GDM1 (cell line): ENCODE measurements at regions not wholly inside any gene's neighbourhood (a gene's known extent, or its start where the extent isn't known, plus 50 kb on each side); places are given as distances from the start of the nearest gene placed in this dataset.
"Not testable (repeated sequence)": the region's sequence is repeated elsewhere in the genome, so short reads cannot be mapped to it uniquely, and the experiment has no call there.

ENCODE experiments used
- DNase-seq: peaks from one replicate; lab custom pipeline; 2025; lab: John Stamatoyannopoulos, UW

DNA sequence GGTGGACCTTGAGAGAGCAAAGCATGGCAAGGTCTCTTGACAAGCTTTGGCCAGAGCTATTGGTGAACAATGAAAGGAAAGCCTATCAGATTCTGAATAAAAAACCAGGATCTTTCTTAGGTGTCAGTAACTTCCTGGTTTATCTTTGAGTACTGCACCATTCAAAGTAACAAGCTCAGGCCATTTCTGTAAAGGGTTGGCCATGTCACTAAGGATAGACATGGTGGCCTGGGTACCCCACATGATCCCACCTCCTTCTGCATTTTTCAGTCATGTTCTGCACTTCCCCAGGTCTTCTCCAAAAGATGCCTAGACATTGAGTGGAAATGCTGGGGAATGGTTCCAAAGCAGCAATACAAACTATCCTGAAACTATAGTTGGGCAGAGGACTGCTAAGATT is 242.0 kb downstream of the ARHGAP12 start:
- no peak for DNase-seq

DNA sequence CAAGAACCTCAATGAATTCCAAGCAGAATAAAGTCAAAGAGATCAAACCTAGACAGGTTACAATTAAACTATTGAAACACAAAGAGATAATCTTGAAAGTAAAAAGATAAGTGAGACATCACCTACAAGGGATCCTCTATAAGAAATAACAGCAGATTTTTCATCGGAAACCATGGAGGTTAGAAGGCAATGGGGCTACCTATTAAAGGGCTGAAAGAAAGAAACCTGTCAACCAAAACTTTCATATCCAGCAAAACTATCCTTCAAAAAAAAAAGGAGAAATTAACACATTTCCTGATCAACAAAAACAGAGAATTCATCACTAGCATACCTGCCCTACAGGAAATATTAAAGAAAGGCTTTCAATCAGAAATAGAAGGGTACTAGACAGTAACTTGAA is 244.9 kb downstream of the ARHGAP12 start:
- DNase-seq: no peak

DNA sequence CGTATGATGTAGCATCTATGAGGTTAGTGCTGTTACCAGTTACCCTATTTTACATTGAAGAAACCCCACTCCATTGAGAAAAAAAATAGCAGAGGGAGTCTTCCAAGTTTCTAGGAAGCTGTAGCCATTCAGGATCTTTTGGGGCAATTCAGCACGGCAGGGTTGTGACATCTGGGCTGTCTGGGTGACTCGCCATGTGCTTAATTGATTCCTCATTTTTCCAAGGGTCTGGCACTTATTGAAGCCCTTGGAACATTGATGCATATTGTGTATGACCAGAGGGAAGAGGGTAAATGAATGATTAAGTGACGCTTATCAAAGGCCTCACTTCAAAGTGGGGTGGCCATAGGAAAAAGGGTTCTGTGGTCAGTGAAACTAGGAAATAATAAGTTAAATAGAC is 248.7 kb downstream of the ARHGAP12 start:
- DNase-seq: no peak

DNA sequence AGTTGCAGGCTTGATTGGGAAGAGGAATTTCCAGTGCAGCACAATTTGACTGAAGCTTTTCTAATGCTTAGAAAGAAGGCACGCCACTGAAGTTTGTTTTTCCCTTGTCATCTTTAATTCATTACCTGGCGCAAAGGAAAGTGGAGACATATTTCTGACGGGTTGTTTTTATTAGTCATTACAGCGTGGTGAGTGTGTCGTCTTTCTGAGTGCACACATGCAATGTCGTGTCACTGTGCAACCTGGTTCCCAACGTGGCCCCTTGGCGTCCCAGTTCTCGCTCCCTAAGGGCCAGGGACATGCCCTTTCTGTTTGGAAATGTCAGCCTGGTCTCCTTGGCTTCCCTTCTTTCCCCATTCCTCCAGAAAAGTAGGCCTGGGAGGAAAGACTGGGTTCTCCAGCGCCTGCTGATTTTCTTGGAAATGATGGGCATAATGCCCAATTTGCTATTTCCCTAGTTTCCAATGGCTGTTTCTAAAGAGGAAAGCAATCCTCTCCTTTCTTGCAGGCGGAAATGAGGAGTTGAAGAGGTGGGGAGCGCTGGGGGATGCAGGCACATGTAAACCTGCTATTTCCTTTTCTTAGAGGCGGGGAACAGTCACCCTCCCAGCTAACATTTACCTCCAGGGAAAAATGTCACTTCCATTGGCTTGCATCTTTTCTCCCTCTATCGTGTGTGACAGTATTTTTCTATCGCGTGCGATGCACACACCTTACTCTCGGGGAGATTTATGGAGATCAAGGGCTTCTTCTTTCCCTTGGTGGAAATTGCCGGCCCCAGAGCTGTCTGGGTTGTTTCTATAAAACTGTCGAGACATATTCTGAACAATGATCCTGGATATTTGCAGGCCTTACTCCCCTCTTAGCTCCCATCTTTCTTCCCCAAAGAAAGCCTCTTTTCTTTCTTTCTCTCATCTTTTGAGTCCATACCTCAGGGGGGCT is 249.8 kb downstream of the ARHGAP12 start:
- DNase-seq: no peak

DNA sequence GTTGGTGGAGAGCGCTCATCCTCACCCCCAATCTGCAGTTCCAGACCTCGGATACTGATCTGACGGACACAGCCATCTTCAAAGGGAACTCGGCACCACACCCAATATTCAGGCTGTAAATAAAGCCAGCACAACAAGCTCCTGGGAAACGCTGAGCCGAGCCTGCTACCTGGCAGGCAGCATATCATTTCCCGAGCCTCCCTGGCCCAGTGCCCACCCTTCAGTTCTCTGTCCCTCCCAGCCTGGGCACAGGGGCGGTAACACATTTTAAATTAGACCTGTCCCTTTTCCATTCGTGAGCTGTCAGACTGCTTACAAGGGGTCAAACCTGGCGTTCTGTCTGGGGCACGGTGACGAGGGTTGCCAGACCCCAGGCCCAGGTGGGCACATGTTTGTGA is 250.5 kb downstream of the ARHGAP12 start:
- no peak for DNase-seq

DNA sequence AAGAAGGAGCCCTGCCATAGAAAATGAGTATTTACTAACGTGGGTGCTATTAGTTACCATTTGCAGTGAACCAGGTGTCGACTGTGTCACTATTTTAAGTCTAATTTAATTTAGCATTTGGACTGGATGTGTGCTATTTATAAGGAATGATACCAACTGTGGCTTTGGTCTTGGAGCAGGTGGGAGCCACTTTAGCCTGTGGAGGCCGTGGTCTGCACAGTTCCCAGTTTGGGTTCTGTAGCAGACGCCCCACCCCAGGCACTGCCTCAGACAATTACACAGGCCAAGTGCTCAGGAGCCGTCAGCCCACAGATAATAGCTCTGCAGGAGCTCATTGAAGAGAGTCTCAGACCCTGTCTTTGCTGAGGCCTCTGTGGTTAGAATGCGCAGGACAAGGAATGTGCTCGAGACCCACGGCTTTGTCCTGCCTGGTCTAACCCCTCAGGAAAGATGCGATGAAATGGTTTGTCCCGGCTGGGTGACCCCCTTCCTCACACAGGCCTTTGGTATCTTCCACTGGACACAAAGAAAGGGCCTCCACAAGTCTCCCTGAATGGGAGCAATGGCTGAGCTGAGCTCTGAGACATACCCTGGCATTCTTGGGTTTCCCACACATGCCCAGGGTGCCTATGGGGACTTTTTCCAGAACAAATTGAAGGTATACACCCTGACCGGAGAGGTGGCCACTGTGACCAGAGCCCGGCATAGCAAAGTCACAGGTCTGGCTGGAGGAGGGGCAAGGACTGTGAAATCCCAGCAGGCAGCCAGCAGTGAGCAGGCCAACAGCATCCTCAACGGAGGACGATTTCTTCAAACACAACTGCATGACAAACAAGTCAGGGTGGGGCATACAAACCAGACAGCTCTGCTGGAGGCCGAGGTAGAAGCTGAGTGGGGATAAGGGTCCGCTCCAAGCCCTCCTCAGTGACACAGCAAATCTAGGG is 251.2 kb downstream of the ARHGAP12 start:
- DNase-seq: no peak

DNA sequence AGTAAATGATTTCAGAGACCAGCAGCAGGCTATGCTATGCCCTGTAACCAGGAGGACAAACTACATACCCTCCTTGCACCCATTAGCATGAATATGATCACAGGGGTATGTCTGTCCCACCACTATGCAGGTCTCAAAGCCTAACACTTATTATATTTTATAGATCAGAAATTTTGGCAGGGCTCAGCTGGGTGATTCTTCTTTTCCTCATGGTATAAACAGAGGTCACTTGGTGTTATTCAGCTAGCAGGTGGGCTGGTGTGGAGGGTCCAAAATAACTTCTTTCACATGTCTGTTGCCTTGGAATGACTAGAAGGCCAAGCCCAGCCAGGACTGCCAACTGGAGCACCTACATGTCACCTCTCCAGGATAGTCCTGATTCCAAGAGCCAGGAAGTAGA is 252.9 kb downstream of the ARHGAP12 start:
- no peak for DNase-seq

DNA sequence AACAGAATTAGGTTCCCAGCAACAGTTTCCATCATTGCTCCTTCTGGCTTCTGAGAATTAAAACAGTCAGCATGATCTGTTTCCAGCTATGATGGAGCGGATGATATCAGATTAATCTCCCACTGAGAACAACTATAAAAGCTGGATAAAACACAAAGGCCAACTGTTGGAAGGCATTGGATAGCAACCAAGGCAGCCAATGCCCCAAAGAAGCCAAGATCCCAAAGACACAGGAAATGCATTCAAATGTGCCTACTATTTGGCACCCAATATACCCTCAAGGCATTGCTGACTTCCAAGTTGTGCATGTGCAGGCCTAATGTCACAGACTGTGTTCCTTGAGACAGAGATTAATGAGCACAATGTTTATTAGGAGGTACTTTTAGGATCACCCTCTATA is 259.3 kb downstream of the ARHGAP12 start:
- no peak for DNase-seq

DNA sequence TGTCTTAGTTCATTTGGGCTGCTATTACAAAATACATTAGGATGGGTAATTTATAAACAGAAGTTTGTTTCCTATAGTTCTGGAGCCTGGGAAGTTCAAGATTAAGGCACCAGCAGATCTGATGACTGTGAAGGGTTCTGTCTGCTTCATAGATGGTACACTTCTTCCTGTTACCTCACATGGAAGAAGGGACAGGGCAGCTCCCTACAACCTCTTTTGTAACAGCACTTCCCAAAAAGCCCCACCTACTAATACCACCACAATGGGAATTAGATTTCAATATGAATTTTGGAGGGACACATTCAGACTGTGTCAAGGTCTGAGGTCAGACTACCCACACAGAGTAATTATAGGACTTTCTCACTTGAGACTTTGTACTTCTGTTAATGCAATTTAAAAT is 260.3 kb downstream of the ARHGAP12 start:
- no peak for DNase-seq

DNA sequence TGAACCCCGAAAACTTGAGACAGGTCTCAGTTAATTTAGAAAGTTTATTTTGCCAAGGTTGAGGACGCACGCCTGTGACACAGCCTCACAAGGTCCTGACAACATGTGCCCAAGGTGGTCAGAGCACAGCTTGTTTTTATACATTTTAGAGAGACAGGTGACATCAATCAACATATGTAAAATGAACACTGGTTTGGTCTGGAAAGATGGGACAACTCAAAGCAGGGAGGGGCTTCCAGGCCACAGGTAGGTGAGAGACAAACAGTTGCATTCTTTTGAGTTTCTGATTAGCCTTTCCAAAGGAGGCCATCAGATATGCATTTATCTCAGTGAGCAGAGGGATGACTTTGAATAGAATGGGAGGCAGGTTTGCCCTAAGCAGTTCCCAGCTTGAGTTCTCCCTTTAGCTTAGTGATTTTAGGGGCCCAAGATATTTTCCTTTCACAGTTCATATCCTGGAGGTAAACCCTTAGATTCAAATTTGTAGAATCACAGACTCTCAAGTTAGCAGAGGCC is 262.8 kb downstream of the ARHGAP12 start:
- DNase-seq: not testable (repeated sequence)

DNA sequence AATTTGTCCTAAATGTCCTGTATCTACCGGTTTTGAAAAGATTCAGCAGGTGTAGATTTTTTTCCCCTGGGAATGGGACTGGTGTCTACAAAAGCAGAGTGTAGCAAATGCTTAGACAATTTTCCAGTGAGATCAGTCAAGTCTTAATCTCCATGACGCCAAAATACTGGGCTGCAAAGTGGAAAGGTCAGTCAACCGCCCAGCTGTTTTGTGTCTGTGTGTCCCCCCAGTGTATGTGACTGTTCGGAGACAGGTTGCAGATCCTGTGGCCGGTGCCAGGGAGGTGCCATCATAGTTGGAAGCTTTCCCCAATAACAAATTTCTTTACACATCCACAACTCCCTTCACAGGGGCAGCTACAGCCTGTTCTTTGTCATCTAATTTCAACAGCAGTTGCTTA is 263.8 kb downstream of the ARHGAP12 start:
- DNase-seq: no peak

DNA sequence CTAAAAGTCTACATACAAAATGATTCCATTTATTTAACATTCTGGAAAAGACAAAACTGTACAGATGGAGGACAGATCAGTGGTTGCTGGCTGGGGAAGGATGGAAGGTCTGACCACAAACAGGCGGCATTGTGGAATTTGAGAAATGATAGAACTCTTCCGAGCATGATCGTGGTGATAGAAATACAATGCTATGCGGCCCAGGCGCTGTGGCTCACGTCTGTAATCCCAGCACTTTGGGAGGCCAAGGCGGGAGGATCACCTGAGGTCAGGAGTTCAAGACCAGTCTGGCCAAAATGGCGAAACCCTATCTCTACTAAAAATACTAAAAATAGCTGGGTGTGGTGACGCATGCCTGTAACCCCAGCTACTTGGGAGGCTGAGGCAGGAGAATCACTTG is 264.6 kb downstream of the ARHGAP12 start:
- DNase-seq: not testable (repeated sequence)

DNA sequence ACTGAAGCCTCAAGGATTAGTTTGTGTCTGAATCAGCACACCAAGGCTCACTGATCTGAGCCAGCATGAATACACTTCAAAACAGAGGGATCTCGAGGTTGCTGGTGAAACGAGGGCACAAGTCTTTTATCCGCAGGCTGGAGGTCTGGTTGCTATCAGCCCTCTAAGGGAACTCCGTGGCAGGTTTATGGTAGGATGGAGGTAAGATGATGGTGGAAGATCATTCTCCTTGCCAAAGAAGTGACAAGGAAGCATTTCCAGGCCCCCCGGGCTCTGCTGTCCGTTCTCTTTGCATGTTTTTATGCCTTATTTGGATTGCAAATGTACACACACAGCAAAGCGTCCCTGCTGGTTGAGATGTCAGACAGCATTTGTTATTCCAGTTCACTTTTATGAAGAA is 268.3 kb downstream of the ARHGAP12 start:
- no peak for DNase-seq

DNA sequence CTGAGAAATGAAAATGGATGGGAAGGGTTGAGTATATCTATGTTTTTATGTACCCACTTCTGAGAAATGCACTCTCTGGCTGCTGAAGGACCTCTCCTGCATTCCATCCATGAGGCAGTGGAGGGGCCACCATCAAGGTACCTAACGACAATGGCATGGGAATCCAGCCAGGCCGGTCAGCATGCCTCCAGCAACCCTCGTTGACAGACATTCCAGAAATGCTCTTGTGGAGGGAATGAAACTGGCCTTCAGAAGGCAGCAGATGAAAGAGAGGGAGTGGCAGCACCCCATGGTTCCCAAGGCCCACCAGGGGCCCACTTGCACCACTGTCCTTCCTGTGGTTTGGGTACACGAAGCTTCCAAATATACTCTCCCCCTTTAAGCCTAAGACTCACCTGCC is 269.0 kb downstream of the ARHGAP12 start:
- DNase-seq: no peak

DNA sequence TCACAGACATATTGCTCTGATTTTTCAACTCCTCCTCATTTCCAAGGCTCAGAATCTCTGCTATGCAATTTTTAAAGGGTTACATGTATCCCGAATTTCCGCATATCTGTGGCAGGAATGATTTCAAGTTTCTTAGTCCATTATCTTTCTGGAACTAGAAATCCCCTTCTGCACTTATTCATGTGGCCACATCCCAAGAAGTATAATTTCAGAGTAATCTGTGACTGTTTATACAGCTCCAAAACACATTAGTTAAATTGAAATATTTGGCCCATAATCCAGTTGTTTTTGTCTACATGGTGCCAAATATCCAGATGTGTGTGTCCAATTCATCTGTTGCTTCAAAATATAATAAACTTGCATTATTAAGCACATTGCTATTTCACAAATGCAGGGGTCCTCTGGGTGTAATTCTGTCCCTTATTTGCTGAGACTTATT is 271.2 kb downstream of the ARHGAP12 start:
- no peak for DNase-seq

DNA sequence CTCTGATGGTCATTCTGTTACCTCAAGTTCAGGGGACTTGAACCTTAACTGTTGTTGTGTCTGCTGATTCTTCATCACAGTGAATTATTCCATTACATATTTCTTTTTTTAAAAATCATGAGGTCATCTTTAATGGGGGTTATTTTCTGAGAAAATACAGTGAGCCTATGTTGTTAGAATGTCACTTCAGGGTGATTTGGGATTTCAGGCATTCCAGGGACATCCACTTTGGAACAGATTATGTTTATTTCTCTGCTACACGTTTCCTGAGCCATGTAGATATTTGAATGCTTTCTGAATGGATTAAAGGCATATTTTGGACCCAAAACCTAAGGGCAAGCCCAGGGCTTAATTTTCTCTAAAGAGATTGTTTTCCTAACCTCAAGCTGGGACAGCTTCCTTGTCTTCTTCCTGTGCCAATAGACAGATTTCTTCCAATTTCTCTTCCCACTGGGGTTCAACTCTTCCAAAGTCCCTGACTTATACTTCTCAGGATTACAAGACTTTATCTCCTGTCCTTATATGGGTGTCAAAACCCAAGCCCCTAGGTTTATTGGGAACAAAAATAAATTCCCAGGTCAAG is 271.7 kb downstream of the ARHGAP12 start:
- no peak for DNase-seq

DNA sequence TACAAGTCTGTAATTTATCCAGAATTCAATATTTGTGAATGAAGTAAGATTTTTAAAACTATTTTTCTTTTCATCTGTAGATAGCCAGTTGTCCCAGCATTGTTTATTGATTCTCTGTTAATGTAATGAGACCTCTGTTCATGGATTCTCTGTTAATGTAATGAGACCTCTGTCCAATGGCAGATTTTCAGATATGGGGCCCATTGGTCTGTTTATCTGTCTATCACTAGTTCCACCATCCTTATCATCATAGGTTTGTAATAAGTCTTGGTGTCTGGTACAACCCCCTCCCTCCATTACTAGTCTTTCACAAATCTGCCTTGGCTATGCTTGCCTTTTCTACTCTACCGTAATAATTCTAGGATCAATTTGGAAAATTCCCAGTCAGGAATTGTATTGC is 276.6 kb downstream of the ARHGAP12 start:
- DNase-seq: no peak

DNA sequence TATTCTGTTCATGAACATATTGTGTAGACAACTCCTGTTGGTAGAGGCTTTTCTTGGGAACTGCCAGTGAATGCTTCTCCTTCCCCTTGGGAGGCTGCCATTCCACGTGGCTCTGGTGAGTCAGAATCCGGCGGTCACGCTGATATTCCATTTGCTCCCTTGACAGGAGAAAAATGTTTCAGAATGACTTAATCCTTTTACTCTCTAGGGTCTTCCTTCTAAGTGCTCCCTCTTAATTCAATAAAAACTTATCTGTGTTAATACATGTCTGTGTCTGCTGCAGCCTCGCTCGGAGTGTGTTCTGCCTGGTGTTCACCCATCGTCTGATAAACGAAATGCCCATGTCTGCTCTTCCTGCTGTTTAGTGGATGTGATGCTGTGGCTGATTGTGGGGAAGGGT is 278.6 kb downstream of the ARHGAP12 start:
- no peak for DNase-seq

DNA sequence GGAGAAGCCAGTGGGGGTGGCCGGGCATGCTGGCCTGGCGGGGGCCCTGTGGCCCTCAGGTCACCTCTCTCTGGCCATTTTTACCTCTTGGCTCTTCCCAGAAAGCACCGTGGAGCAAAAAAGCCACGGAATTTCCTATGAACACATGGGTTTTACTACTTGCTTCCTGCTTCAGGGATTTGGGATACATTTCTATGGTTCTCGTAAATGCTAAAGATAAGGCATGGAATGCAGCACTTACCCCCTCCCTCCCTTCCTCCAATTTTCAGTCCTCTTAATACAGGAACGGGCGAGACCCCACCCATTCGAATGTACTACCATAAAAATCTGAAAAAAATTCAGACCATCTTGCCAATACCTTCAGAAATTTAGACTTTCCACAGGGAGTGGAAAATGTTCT is 279.7 kb downstream of the ARHGAP12 start:
- DNase-seq: no peak

DNA sequence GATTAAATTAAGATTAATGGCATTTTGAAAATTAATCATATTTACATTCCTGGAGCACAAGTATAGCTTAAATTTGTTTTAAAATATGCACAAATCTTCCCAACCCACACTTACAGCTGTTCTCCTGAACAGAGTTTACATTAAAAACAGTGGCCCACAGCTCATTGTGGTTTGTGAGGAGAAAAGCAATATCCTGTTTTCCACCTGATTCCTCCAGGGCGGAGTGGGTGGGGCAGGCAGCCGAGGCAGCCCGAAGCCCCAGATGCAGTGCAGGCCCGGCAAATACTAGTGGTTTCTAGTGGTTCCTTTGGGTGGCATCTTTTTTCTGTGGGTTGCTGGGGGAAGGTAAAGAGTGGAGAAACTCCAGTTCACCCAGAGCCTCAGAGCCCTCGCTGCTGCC is 280.8 kb downstream of the ARHGAP12 start:
- no peak for DNase-seq

DNA sequence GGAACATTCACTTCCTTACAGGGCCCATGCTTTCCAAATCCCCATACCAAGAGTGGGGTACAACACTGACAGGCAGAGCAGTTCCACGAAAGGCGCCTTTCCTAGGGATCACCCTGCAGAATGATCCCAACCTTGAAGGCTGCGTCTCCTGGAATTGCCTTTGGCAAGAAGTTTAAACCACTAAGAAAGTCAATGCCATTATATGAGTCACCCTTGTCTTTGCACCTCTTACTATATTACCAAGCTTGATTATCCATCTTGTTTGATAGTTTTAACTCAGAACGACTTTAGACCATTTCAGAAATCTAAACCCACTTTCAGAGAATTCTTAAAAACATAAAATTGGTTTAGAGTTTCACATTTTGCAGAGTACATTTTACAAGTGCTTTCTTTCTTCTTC is 282.1 kb downstream of the ARHGAP12 start:
- DNase-seq: no peak

DNA sequence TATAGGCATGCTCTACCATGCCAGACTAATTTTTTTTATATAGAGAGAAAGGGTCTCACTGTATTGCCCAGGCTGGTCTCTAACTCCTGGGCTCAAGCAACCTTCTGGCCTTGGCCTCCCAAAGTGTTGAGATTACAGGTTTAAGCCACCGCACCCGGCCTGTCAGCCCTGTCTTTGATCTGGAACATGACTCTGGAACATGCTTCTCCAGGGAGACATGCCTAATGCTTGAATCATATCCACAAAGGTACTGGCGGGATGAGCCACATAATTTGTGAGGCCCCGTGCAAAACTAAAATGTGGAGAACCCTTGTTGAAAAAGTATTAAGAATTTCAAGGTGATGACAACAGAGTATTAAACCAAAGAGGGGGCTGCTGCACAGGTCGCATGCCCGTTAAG is 282.8 kb downstream of the ARHGAP12 start:
- DNase-seq: no peak
